ENCODE measurements at regions not wholly inside any gene's neighbourhood (a gene's known extent, or its start where the extent isn't known, plus 50 kb on each side); places are given as distances from the start of the nearest gene placed in this dataset.

GRCh38 chr14:97390096-97390724 is 593.0 kb downstream of the VRK1 start:
- TF ChIP-seq CTCF (IDR thresholded peaks at IDR 0.05) = no peak
- TF ChIP-seq POLR2AphosphoS5 (IDR thresholded peaks at IDR 0.05) = no peak
- TF ChIP-seq POLR2A (IDR thresholded peaks at IDR 0.05) = no peak

Measured in prostate gland (tissue), 2 donors.